Tibial nerve (tissue), 4 donors: ENCODE measurements at regions not wholly inside any gene's neighbourhood (a gene's known extent, or its start where the extent isn't known, plus 50 kb on each side); places are given as distances from the start of the nearest gene placed in this dataset.
"Not testable (repeated sequence)": the region's sequence is repeated elsewhere in the genome, so short reads cannot be mapped to it uniquely, and the experiment has no call there.

ENCODE experiments used
- DNase-seq, 2 donors: peaks; one replicate each; pipeline ENCODE4 v3.0.0-alpha.2; 2019; ENCODE audit warnings: low spot score in 2 of 2
- H3K27ac ChIP-seq, 4 donors: fragments of 200-600 bp; sonication (generic) in 3 of 4; one replicate each; pipeline ENCODE4 v1.5.1; 2017 to 2019; ENCODE audit warnings: mild to moderate bottlenecking in 1 of 4
- H3K27me3 ChIP-seq, 2 donors: fragments of 200-600 bp; sonication (generic) in 1 of 2; one replicate each; pipeline versions ENCODE4 v1.5.1 to v1.6.0; 2017 to 2019
- H3K36me3 ChIP-seq, 3 donors: fragments of 200-600 bp; sonication (generic); one replicate each; pipeline ENCODE4 v1.5.1; 2018 to 2019
- H3K4me1 ChIP-seq, 4 donors: fragments of 200-600 bp; sonication (generic) in 3 of 4; one replicate each; pipeline ENCODE4 v1.5.1; 2017 to 2019
- H3K4me3 ChIP-seq, 4 donors: fragments of 200-600 bp; sonication (generic) in 3 of 4; one replicate each; pipeline ENCODE4 v1.5.1; 2017 to 2019; ENCODE audit warnings: mild to moderate bottlenecking in 1 of 4, moderate library complexity in 1 of 4
- H3K9me3 ChIP-seq, 4 donors: fragments of 200-600 bp; sonication (generic) in 3 of 4; one replicate each; pipeline ENCODE4 v1.5.1; 2017 to 2019
- EP300 ChIP-seq, 2 donors: sonication (generic); formaldehyde crosslinking; IDR thresholded peaks; one replicate each; pipeline ENCODE4 v1.6.1; 2017; ENCODE audit warnings: antibody characterized with exemption in 2 of 2, mild to moderate bottlenecking in 1 of 2
- POLR2A ChIP-seq, 2 donors: fragments of 450-650 bp; IDR thresholded peaks; one replicate each; pipeline ENCODE4 v1.6.1; 2017; ENCODE audit warnings: antibody characterized with exemption in 2 of 2, mild to moderate bottlenecking in 2 of 2, moderate library complexity in 2 of 2
- WGBS, 2 donors: methylation state at CpG; one replicate each; pipeline ENCODE4 v1.1.5; 2018; 5-methylcytosine and 5-hydroxymethylcytosine counted together
- TF ChIP-seq, protein P1 (sequence below), 5 experiments: fragments of 200-600 bp in 3 of 5; fragments of 450-650 bp in 2 of 5; sonication (generic) in 3 of 5; IDR thresholded peaks; one replicate each; pipeline ENCODE4 v1.5.1; 2016 to 2019; ENCODE audit warnings: antibody characterized with exemption in 5 of 5, mild to moderate bottlenecking in 3 of 5, moderate library complexity in 2 of 5

DNA sequence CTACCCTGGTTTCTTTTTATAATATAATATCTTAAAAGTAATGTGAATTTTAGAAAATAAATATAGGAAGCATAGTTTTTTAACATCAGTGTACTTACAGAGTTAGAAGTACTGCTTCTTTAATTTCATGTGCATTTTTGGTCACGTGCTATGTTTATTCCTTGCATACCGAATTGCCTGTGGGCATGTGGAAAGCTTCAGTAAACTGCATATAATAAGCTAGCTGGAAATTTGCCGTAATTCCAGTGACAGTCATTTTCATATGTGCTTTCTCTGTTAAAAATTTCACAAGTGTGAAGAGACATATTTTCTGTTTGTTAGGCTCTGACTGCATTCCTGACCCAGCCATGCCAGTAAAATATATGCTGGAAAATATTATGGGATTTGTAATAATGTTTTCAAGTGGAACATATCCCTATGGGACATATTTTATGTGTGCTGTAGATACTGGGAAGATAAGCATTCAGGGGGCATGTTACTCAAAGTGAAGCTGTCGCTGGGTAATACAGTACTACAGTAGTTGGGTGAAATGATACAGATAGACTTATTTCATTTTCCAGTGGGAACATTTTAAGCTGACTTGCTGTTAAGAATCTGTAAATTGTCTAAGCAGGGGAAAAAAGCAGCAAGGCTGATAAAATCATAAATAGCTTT is 616.7 kb downstream of the FRK start:
- 58 to 71% methylated on average over 4 of the region's 4 CpGs for WGBS, 2 donors
- no peak for TF ChIP-seq EP300 (IDR thresholded peaks at IDR 0.05)
- no peak for TF ChIP-seq POLR2A (IDR thresholded peaks at IDR 0.05)
- TF ChIP-seq, protein P1, sequence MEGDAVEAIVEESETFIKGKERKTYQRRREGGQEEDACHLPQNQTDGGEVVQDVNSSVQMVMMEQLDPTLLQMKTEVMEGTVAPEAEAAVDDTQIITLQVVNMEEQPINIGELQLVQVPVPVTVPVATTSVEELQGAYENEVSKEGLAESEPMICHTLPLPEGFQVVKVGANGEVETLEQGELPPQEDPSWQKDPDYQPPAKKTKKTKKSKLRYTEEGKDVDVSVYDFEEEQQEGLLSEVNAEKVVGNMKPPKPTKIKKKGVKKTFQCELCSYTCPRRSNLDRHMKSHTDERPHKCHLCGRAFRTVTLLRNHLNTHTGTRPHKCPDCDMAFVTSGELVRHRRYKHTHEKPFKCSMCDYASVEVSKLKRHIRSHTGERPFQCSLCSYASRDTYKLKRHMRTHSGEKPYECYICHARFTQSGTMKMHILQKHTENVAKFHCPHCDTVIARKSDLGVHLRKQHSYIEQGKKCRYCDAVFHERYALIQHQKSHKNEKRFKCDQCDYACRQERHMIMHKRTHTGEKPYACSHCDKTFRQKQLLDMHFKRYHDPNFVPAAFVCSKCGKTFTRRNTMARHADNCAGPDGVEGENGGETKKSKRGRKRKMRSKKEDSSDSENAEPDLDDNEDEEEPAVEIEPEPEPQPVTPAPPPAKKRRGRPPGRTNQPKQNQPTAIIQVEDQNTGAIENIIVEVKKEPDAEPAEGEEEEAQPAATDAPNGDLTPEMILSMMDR (IDR thresholded peaks at IDR 0.05) = no peak

DNA sequence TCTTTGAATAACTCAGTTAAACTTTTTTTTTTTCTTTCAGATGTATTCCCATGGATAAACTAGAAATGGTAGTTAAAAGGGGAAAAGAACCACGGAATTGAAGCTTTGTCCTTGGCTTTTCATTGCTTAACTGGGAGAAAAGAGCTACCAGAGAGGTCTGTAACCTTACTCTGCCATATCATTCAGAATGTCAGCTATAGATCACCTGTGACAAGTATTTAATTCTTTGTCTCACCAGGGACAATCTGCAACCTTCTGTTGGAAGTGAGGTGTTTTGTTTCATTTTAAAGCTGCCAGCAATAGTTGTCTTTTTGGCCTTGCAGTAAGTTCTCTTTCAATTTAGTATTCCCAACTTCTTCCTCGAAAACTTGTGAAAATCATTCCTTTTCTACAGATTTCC is 618.4 kb downstream of the FRK start:
- no peaks in the 10 kb centered on the region for H3K36me3 ChIP-seq
- DNase-seq = no peak
- H3K4me1 ChIP-seq = no peaks in the 10 kb centered on the region
- no peak overlapping the region for H3K4me3 ChIP-seq
- no peaks in the 10 kb centered on the region for H3K9me3 ChIP-seq
- no peaks in the 10 kb centered on the region for H3K27me3 ChIP-seq
- H3K27ac ChIP-seq = no peak overlapping the region
- 68 to 70% methylated on average over 2 of the region's 2 CpGs for WGBS, 2 donors
- TF ChIP-seq POLR2A (IDR thresholded peaks at IDR 0.05) (no peak), EP300 (IDR thresholded peaks at IDR 0.05) (no peak)
- TF ChIP-seq, protein P1 (IDR thresholded peaks at IDR 0.05) = no peak

More for the DNA sequence above, 616.7 kb downstream of the FRK start:
- Histone ChIP-seq H3K4me1 (no peaks in the 10 kb centered on the region), H3K27me3 (no peaks in the 10 kb centered on the region), H3K4me3 (no peak overlapping the region), H3K9me3 (no peaks in the 10 kb centered on the region), H3K36me3 (no peaks in the 10 kb centered on the region), H3K27ac (no peak overlapping the region)
- no peak for DNase-seq

DNA sequence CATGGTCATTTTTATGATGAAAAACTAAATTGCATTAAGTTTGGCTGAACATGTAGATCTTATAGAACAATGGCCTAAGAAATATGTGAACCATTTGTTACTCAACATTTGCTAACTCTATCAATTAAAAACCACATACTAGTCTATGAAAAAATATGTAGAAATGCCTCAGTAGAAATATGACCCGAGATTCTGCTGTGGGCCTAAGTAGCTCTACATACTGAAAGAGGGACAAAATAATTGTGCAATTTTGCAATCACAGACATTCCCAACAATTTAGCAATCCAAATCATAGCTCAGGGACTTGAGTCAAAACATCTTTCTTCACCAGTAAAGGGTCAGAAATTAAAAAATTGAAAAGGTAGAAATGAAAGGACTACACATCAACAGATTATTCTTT is 619.0 kb downstream of the FRK start:
- no peak overlapping the region for H3K4me3 ChIP-seq
- H3K27me3 ChIP-seq = no peaks in the 10 kb centered on the region
- no peaks in the 10 kb centered on the region for H3K4me1 ChIP-seq
- no peak for DNase-seq
- H3K27ac ChIP-seq = no peak overlapping the region
- 75 to 85% methylated on average over 1 of the region's 1 CpG for WGBS, 2 donors
- TF ChIP-seq EP300 (IDR thresholded peaks at IDR 0.05) (no peak), POLR2A (IDR thresholded peaks at IDR 0.05) (no peak)
- TF ChIP-seq, protein P1 (IDR thresholded peaks at IDR 0.05) = no peak
- H3K36me3 ChIP-seq = no peaks in the 10 kb centered on the region
- H3K9me3 ChIP-seq = no peaks in the 10 kb centered on the region

DNA sequence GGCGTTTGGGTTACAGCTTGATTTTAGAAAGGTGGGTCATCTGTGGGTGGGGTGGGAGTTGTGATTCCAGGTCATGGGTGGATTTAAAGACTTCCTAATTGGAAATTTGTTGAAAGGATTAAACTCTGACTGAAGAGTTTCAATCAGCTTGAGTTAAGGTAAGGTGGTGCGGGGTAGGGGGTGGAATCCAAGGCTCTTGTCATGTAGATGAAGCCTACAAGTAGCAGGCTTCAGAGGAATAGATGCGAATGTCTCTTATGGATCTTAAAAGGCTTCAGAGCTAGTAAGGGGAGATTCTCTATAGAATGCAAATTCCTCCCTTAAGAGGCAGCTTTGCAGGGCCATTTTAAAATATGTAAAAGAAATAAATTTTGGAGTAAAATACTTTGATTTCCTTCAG is 645.3 kb downstream of the FRK start:
- H3K27ac ChIP-seq = no peak overlapping the region
- no peak for DNase-seq
- WGBS, 2 donors = 46 to 47% methylated on average over 3 of the region's 3 CpGs
- H3K4me1 ChIP-seq = no peaks in the 10 kb centered on the region
- no peaks in the 10 kb centered on the region for H3K36me3 ChIP-seq
- H3K4me3 ChIP-seq = no peak overlapping the region
- TF ChIP-seq, protein P1 (IDR thresholded peaks at IDR 0.05) = no peak
- TF ChIP-seq EP300 (IDR thresholded peaks at IDR 0.05) = no peak
- TF ChIP-seq POLR2A (IDR thresholded peaks at IDR 0.05) = no peak
- H3K27me3 ChIP-seq = no peaks in the 10 kb centered on the region
- peaks cover 0 to 6% (median 0%) of the 10 kb centered on the region in 4 donors for H3K9me3 ChIP-seq

DNA sequence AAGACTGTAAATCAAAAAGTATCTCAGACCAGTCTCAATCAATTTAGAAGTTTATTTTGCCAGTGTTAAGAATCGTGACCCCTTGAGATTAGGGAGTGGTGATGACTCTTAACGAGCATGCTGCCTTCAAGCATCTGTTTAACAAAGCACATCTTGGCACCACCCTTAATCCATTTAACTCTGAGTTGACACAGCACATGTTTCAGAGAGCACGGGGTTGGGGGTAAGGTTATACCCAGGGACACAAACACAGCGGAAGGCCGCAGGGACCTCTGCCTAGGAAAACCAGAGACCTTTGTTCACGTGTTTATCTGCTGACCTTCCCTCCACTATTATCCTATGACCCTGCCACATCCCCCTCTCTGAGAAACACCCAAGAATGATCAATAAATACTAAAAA is 645.8 kb downstream of the FRK start:
- not testable (repeated sequence) for H3K4me1 ChIP-seq, H3K27ac ChIP-seq, DNase-seq, H3K36me3 ChIP-seq, H3K4me3 ChIP-seq, H3K9me3 ChIP-seq, H3K27me3 ChIP-seq
- 38 to 40% methylated on average over 6 of the region's 6 CpGs for WGBS, 2 donors

DNA sequence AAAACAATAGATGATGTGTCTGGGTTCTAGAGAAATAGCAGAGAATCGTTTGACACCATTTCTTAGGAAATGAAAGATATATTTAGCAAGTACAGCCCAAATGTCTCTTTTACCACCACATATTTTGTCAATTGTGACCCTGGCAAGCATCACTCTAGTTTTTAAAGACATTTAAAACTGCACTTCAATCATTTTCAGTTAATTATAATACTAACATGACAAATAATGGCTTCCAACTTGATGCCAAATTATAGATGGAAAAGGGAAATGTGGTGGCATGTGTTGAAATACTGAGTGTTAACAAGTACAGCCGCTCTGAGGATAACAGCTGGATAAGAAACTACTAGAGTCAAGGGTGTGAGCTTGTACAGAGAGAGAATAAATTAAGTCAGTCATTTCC is 648.9 kb downstream of the FRK start:
- no peak overlapping the region for H3K4me3 ChIP-seq
- no peaks in the 10 kb centered on the region for H3K4me1 ChIP-seq
- TF ChIP-seq EP300 (IDR thresholded peaks at IDR 0.05) (no peak), POLR2A (IDR thresholded peaks at IDR 0.05) (no peak)
- TF ChIP-seq, protein P1 (IDR thresholded peaks at IDR 0.05) = no peak
- no peak overlapping the region for H3K27ac ChIP-seq
- H3K36me3 ChIP-seq = no peaks in the 10 kb centered on the region
- no peaks in the 10 kb centered on the region for H3K9me3 ChIP-seq
- H3K27me3 ChIP-seq = no peaks in the 10 kb centered on the region
- no peak for DNase-seq
- 66 to 75% methylated on average over 2 of the region's 2 CpGs for WGBS, 2 donors
